Heart left ventricle (tissue), 16 donors: ENCODE measurements at regions not wholly inside any gene's neighbourhood (a gene's known extent, or its start where the extent isn't known, plus 50 kb on each side); places are given as distances from the start of the nearest gene placed in this dataset.

ENCODE experiments used
- ATAC-seq, 4 donors: fragments of 200-7000 bp; cut with Tn5 transposase; one replicate each; pipeline ENCODE4 v1.9.1; 2020 to 2022; ENCODE audit warnings: moderate library complexity in 4 of 4, mild to moderate bottlenecking in 3 of 4, moderate number of reproducible peaks in 1 of 4
- DNase-seq, 5 donors: peaks; one replicate each; pipeline ENCODE4 v3.0.0-alpha.2; 2020
- H3K27ac ChIP-seq, 12 donors: fragments of 200-600 bp; sonication (generic) in 4 of 12; one replicate each; pipeline versions ENCODE4 v1.5.0 to v1.8.0; 2016 to 2022; ENCODE audit warnings: mild to moderate bottlenecking in 2 of 12
- H3K27me3 ChIP-seq, 9 donors: fragments of 200-600 bp; sonication (generic) in 2 of 9; one replicate each; pipeline versions ENCODE4 v1.5.1 to v1.8.0; 2016 to 2022; ENCODE audit warnings: mild to moderate bottlenecking in 3 of 9
- H3K36me3 ChIP-seq, 9 donors: fragments of 200-600 bp; sonication (generic) in 2 of 9; one replicate each; pipeline versions ENCODE4 v1.5.0 to v1.8.0; 2018 to 2022; ENCODE audit warnings: mild to moderate bottlenecking in 2 of 9
- H3K4me1 ChIP-seq, 12 donors: fragments of 200-600 bp; sonication (generic) in 4 of 12; one replicate each; pipeline versions ENCODE4 v1.5.0 to v1.8.0; 2016 to 2022; ENCODE audit warnings: mild to moderate bottlenecking in 3 of 12
- H3K4me3 ChIP-seq, 12 donors: fragments of 200-600 bp; sonication (generic) in 4 of 12; one replicate each; pipeline versions ENCODE4 v1.5.0 to v1.8.0; 2017 to 2022; ENCODE audit warnings: mild to moderate bottlenecking in 9 of 12, moderate library complexity in 4 of 12
- H3K9me3 ChIP-seq, 12 donors: fragments of 200-600 bp; sonication (generic) in 4 of 12; one replicate each; pipeline versions ENCODE4 v1.5.0 to v1.8.0; 2016 to 2022; ENCODE audit warnings: mild to moderate bottlenecking in 1 of 12
- CTCF ChIP-seq, 12 donors: fragments of 200-600 bp; sonication (generic) in 4 of 12; IDR thresholded peaks; one replicate each; pipeline versions ENCODE4 v1.5.0 to v1.8.0; 2018 to 2022; ENCODE audit warnings: antibody characterized with exemption in 12 of 12, mild to moderate bottlenecking in 5 of 12
- POLR2A ChIP-seq, 2 donors: fragments of 450-650 bp; IDR thresholded peaks; one replicate each; pipeline ENCODE4 v1.6.1; 2017; ENCODE audit warnings: antibody characterized with exemption in 2 of 2, mild to moderate bottlenecking in 2 of 2, moderate library complexity in 2 of 2
- WGBS, 4 donors: extraction: QIAGEN DNeasy Blood & Tissue Kit in 2 of 4; methylation state at CpG; one replicate each; pipeline versions ENCODE4 v1.1.5 to v1.1.7; 2013 to 2018; 5-methylcytosine and 5-hydroxymethylcytosine counted together
- intact Hi-C, 10 donors: fragments of 100-400 bp; cut with DNase I; formaldehyde crosslinking; loops; one replicate each; pipeline versions ENCODE4 v1.11.1 to v1.14.2; 2022
- donor health status: ischemic (EF 13 %, LVEDD 7.1; RV severe dilation, severe dysfunction).
- donor health status: healthy with polysubstance abuse.
- donor health status: DM: no; HTN: yes; CAD: no.
- donor health status: DM: no; HTN: no; CAD: no.
- donor health status: ischemic (EF 25% LVEDD 6.9; RV normal size, moderate dysfunction).
- donor health status: ischemic (EF 25% LVEDD 5.7; RV mildly dilated, moderate dysfunction).
- donor health status: healthy.
- donor health status: DM: yes; HTN: yes; CAD: no.
- donor health status: ischemic (EF 35%, LVEDD 5.7; RV mildly dilated, moderate dysfunction).
- donor health status: nonischemic (EF 11% LVEDD 7.7; RV severe dilation, severe dysfunction).
- donor health status: DM: yes; HTN: yes; CAD: no.
- donor health status: PGD.
- donor health status: ischemic (EF 29% LVEDD 5.4; RV normal size, mild dysfunction).
- donor health status: nonischemic (EF 23%, LVEDD 6.1; RV moderate dilation, normal function).

- Histone ChIP-seq H3K9me3 (no peaks in the 10 kb centered on the region), H3K36me3 (no peaks in the 10 kb centered on the region), H3K27me3 (peaks cover 0 to 36% (median 0%) of the 10 kb centered on the region in 9 donors), H3K27ac (no peak overlapping the region), H3K4me3 (no peak overlapping the region), H3K4me1 (no peaks in the 10 kb centered on the region)
- ATAC-seq (no peak), DNase-seq (no peak)
- TF ChIP-seq POLR2A (IDR thresholded peaks at IDR 0.05) (no peak), CTCF (IDR thresholded peaks at IDR 0.05) (no peak)
- 58 to 91% (median 71%) methylated on average over 2 of the region's 2 CpGs for WGBS, 4 donors
- intact Hi-C loops, result loop anchor here in 8 of 10 donors (10.0 kb wide), 5 partner anchors 77 to 727 kb away; partner anchors contain the start of gene MZT2A (in 2 of the 8)
These were observed 53.9 kb upstream of the RAB6D start for GRCh38 chr2:131417886-131418285.

GRCh38 chr2:131413785-131414184 lies 49.8 kb upstream of the RAB6D start:
- WGBS, 4 donors, result 68 to 79% (median 77%) methylated on average over 2 of the region's 2 CpGs
- no peak for DNase-seq
- intact Hi-C loops, result loop anchor here (2.0 to 10.0 kb wide), 12 partner anchors 79 to 731 kb away; partner anchors contain the start of gene MZT2A (in 3 of the 10)
- no peak overlapping the region for H3K4me3 ChIP-seq
- H3K27me3 ChIP-seq, result peaks cover 0 to 26% (median 5%) of the 10 kb centered on the region in 9 donors
- ATAC-seq, result no peak
- no peaks in the 10 kb centered on the region for H3K4me1 ChIP-seq
- H3K9me3 ChIP-seq, result no peaks in the 10 kb centered on the region
- H3K36me3 ChIP-seq, result no peaks in the 10 kb centered on the region
- TF ChIP-seq CTCF (IDR thresholded peaks at IDR 0.05) (no peak), POLR2A (IDR thresholded peaks at IDR 0.05) (no peak)
- H3K27ac ChIP-seq, result no peak overlapping the region
